ENCODE measurements at regions not wholly inside any gene's neighbourhood (a gene's known extent, or its start where the extent isn't known, plus 50 kb on each side); places are given as distances from the start of the nearest gene placed in this dataset.

DNA sequence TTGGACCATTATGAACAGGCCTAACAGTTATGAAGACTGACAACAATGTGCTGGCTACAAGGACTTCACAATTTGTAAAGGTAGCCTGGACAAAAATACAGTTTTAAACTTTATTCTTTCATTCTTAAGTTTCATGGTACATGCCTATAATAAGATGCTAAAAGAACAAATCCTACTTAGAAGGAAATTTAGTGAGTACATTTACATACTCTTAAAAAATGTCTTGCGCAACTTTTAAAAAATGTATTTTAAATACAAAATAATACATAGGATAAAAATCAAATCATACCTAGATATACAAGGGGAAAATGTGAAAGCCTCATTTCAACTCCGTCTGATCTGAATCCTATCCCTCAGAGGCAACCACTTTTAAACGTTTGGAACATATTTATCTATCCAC lies 200.7 kb upstream of the SPIN4 start:
- H3K36me3 ChIP-seq (ENCODE audit: insufficient read depth, low read length): no peaks in the 10 kb centered on the region
- TF ChIP-seq, protein P1, sequence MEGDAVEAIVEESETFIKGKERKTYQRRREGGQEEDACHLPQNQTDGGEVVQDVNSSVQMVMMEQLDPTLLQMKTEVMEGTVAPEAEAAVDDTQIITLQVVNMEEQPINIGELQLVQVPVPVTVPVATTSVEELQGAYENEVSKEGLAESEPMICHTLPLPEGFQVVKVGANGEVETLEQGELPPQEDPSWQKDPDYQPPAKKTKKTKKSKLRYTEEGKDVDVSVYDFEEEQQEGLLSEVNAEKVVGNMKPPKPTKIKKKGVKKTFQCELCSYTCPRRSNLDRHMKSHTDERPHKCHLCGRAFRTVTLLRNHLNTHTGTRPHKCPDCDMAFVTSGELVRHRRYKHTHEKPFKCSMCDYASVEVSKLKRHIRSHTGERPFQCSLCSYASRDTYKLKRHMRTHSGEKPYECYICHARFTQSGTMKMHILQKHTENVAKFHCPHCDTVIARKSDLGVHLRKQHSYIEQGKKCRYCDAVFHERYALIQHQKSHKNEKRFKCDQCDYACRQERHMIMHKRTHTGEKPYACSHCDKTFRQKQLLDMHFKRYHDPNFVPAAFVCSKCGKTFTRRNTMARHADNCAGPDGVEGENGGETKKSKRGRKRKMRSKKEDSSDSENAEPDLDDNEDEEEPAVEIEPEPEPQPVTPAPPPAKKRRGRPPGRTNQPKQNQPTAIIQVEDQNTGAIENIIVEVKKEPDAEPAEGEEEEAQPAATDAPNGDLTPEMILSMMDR (conservative IDR thresholded peaks at IDR 0.05; ENCODE audit: low read length): no peak
- no peak for TF ChIP-seq EZH2phosphoT487 (IDR thresholded peaks at IDR 0.05; ENCODE audit: borderline replicate concordance)
- H3K9ac ChIP-seq (ENCODE audit: low read depth, low read length, poor library complexity, severe bottlenecking): no peak overlapping the region
- no peak overlapping the region for H2AFZ ChIP-seq (ENCODE audit: low read length)
- no peak overlapping the region for H3K4me3 ChIP-seq (ENCODE audit: low read length, poor library complexity, severe bottlenecking)
- H3K9me2 ChIP-seq (replicated peaks; ENCODE audit: low read depth, low read length): no peaks in the 10 kb centered on the region
- no peak overlapping the region for H3K4me2 ChIP-seq (ENCODE audit: low read depth, low read length, poor library complexity, severe bottlenecking)
- H3K4me1 ChIP-seq (ENCODE audit: insufficient read depth, low read length, poor library complexity, severe bottlenecking): no peaks in the 10 kb centered on the region
- H3K79me2 ChIP-seq (ENCODE audit: insufficient read depth, low read length): no peaks in the 10 kb centered on the region
- no peaks in the 10 kb centered on the region for H4K20me1 ChIP-seq (ENCODE audit: insufficient read depth, low read length, poor library complexity, severe bottlenecking)
- no peaks in the 10 kb centered on the region for H3F3A ChIP-seq (ENCODE audit: low read depth)
- H3K9me3 ChIP-seq (ENCODE audit: insufficient read depth, low read depth, low read length): no peaks in the 10 kb centered on the region
- H3K27me3 ChIP-seq (ENCODE audit: insufficient read depth, low read length, poor library complexity, severe bottlenecking): no peaks in the 10 kb centered on the region

DNA sequence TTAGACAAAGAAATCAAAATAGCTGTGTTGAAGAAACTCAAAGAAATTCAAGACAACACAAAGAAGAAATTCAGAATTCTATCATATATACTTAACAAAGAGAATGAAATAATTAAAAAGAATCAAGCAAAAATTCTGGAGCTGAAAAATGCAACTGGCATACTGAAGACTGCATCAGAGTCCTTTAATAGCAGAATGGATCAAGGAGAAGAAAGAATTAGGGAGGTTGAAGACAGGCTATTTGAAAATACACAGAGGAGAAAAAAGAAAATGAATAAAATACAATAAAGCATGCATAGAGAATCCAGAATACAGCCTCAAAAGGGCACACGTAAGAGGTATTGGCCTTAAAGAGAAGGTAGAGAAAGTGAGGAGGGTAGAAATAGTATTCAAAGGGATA lies 179.5 kb upstream of the SPIN4 start:
- Histone ChIP-seq H3K9me2 (replicated peaks; ENCODE audit: low read depth, low read length) (no peaks in the 10 kb centered on the region), H4K20me1 (ENCODE audit: insufficient read depth, low read length, poor library complexity, severe bottlenecking) (no peaks in the 10 kb centered on the region), H3K27me3 (ENCODE audit: insufficient read depth, low read length, poor library complexity, severe bottlenecking) (no peaks in the 10 kb centered on the region)

DNA sequence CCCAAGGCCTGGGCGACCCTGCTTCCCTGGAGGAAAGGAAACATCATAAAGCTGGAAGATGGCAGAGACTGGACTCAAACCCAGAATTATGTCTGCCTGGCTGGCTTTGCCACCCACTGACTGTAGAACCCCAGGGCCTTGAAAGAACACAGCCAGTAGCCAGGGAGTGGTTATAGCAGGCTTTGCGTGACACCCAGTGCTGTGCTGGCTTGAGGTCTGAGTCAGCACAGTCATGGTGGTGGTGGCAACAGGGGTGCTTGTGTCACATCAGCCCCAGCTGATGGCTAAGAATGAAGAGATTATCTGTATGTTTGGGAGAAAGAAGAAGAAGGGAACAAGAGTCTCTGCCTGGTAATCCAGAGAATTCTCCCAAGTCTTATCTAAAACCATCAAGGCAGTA lies 178.8 kb upstream of the SPIN4 start:
- Histone ChIP-seq H3K4me2 (ENCODE audit: low read depth, low read length, poor library complexity, severe bottlenecking) (no peak overlapping the region), H4K20me1 (ENCODE audit: insufficient read depth, low read length, poor library complexity, severe bottlenecking) (no peaks in the 10 kb centered on the region), H3F3A (ENCODE audit: low read depth) (no peaks in the 10 kb centered on the region), H3K27me3 (ENCODE audit: insufficient read depth, low read length, poor library complexity, severe bottlenecking) (no peaks in the 10 kb centered on the region), H3K79me2 (ENCODE audit: insufficient read depth, low read length) (no peaks in the 10 kb centered on the region), H3K9me2 (replicated peaks; ENCODE audit: low read depth, low read length) (no peaks in the 10 kb centered on the region), H3K4me3 (ENCODE audit: low read length, poor library complexity, severe bottlenecking) (no peak overlapping the region), H3K9ac (ENCODE audit: low read depth, low read length, poor library complexity, severe bottlenecking) (no peak overlapping the region), H2AFZ (ENCODE audit: low read length) (no peak overlapping the region), H3K4me1 (ENCODE audit: insufficient read depth, low read length, poor library complexity, severe bottlenecking) (no peaks in the 10 kb centered on the region), H3K36me3 (ENCODE audit: insufficient read depth, low read length) (no peaks in the 10 kb centered on the region), H3K9me3 (ENCODE audit: insufficient read depth, low read depth, low read length) (no peaks in the 10 kb centered on the region)
- TF ChIP-seq, protein P1 (conservative IDR thresholded peaks at IDR 0.05; ENCODE audit: low read length): no peak

More for the DNA sequence above, 179.5 kb upstream of the SPIN4 start:
- Histone ChIP-seq H3K4me1 (ENCODE audit: insufficient read depth, low read length, poor library complexity, severe bottlenecking) (no peaks in the 10 kb centered on the region), H3K79me2 (ENCODE audit: insufficient read depth, low read length) (no peaks in the 10 kb centered on the region), H3K4me2 (ENCODE audit: low read depth, low read length, poor library complexity, severe bottlenecking) (no peak overlapping the region), H3K36me3 (ENCODE audit: insufficient read depth, low read length) (no peaks in the 10 kb centered on the region), H3K4me3 (ENCODE audit: low read length, poor library complexity, severe bottlenecking) (no peak overlapping the region), H3K9ac (ENCODE audit: low read depth, low read length, poor library complexity, severe bottlenecking) (no peak overlapping the region), H3K9me3 (ENCODE audit: insufficient read depth, low read depth, low read length) (no peaks in the 10 kb centered on the region), H3F3A (ENCODE audit: low read depth) (no peaks in the 10 kb centered on the region), H2AFZ (ENCODE audit: low read length) (no peak overlapping the region)
- TF ChIP-seq EZH2phosphoT487 (IDR thresholded peaks at IDR 0.05; ENCODE audit: borderline replicate concordance): no peak
- TF ChIP-seq, protein P1 (conservative IDR thresholded peaks at IDR 0.05; ENCODE audit: low read length): no peak
